ENCODE measurements at regions not wholly inside any gene's neighbourhood (a gene's known extent, or its start where the extent isn't known, plus 50 kb on each side); places are given as distances from the start of the nearest gene placed in this dataset.

DNA sequence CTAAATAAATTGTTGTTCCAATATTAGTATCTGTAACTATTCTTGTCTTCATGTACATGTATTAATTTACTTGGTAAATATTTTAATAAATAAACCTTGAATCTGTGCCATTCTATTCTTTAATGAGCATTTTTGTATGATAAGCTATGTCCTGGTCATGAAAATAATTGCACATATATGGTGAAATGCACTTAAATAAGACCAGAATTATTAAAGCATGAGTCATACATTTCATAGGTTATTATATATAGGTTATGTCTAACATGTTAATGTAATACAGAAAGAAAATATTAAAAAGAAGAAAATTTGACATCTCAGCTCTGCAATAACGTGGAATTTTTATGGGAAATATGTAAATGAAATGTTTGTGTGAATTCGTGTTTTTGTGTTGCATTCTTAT lies 1168.1 kb downstream of the TAF11L14 start:
- Histone ChIP-seq H3K27ac (ENCODE audit: low read depth, low read length) (no peak overlapping the region), H3K9me3 (ENCODE audit: control insufficient read depth in 3 of 3, low read length in 3 of 3) (no peaks in the 10 kb centered on the region), H3K27me3 (ENCODE audit: control insufficient read depth in 3 of 3, insufficient read depth in 3 of 3, low read length in 3 of 3) (no peaks in the 10 kb centered on the region), H3K36me3 (ENCODE audit: control insufficient read depth in 3 of 3, insufficient read depth in 3 of 3, low read length in 3 of 3) (no peaks in the 10 kb centered on the region), H3K9ac (ENCODE audit: low read depth in 1 of 3, low read length in 3 of 3) (no peak overlapping the region), H3K4me3 (ENCODE audit: low read length in 3 of 3) (no peak overlapping the region), H3K4me1 (ENCODE audit: control insufficient read depth in 3 of 3, insufficient read depth in 3 of 3, low read length in 3 of 3) (no peaks in the 10 kb centered on the region)

DNA sequence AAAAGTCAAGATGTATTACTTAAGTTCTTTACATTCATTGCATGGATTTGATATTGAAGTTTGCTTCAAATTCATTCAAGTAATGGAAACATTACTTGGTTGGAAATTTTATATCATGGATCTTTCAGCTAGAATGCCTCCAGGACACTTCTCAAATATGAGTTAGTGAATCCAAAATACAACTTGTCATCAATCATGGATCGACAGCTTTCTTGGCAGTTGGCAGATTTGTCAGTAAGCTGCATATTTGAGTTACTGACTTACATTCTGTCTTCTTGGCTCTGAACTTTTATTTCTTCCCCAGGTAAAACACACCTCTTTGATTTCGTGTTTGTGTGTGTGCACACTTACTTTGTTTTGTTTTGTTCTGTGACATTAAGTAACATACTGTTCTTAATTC lies 1171.1 kb downstream of the TAF11L14 start:
- H3K4me3 ChIP-seq (ENCODE audit: low read length in 3 of 3), result no peak overlapping the region
- H3K27me3 ChIP-seq (ENCODE audit: control insufficient read depth in 3 of 3, insufficient read depth in 3 of 3, low read length in 3 of 3), result no peaks in the 10 kb centered on the region
- no peaks in the 10 kb centered on the region for H3K36me3 ChIP-seq (ENCODE audit: control insufficient read depth in 3 of 3, insufficient read depth in 3 of 3, low read length in 3 of 3)
- H3K27ac ChIP-seq (ENCODE audit: low read depth, low read length), result no peak overlapping the region
- no peak overlapping the region for H3K9ac ChIP-seq (ENCODE audit: low read depth in 1 of 3, low read length in 3 of 3)
- H3K4me1 ChIP-seq (ENCODE audit: control insufficient read depth in 3 of 3, insufficient read depth in 3 of 3, low read length in 3 of 3), result no peaks in the 10 kb centered on the region
- H3K9me3 ChIP-seq (ENCODE audit: control insufficient read depth in 3 of 3, low read length in 3 of 3), result no peaks in the 10 kb centered on the region

DNA sequence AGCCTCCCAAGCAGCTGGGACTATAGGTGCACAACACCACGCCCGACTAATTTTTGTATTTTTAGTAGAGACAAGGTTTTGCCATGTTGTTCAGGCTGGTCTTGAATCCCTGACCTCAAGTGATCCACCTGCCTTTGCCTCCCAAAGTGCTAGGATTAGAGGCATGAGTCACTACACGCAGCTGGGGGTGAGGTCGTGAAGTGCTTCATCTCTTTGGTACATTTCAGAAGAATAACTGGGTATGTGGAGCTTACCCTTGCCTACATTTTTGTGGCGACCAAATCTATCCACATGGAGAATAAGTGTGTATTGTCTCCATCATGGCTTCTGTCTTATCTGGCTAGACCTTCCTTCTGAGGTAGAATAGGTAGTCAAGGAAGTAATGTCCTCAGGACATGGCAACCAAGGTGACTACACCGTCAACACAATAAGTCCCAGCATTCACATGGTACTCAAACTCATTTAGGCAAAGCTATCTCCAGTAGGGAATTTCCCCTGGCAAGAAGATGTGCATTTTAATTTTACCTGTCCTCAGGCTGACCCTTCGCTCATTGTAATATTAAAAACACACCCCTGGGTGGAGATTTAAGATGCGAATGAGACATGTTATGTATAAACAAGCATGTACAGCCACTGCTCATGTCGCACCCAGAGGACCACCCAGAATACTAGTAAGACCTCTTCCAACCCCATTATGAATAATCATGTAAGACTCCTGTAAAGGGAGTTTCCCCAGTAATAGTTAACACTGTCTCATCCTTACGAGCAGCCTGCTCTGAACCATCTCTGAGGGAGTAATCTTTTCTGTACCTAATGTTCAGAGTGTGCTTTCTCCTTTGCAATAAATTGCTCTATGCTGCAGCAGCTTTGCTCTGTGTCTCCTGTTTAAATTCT lies 1173.2 kb downstream of the TAF11L14 start:
- H3K27ac ChIP-seq (ENCODE audit: low read depth, low read length), result no peak overlapping the region
- H3K36me3 ChIP-seq (ENCODE audit: control insufficient read depth in 3 of 3, insufficient read depth in 3 of 3, low read length in 3 of 3), result no peaks in the 10 kb centered on the region
- no peaks in the 10 kb centered on the region for H3K4me1 ChIP-seq (ENCODE audit: control insufficient read depth in 3 of 3, insufficient read depth in 3 of 3, low read length in 3 of 3)
- no peaks in the 10 kb centered on the region for H3K9me3 ChIP-seq (ENCODE audit: control insufficient read depth in 3 of 3, low read length in 3 of 3)
- H3K4me3 ChIP-seq (ENCODE audit: low read length in 3 of 3), result no peak overlapping the region
- H3K9ac ChIP-seq (ENCODE audit: low read depth in 1 of 3, low read length in 3 of 3), result no peak overlapping the region
- no peaks in the 10 kb centered on the region for H3K27me3 ChIP-seq (ENCODE audit: control insufficient read depth in 3 of 3, insufficient read depth in 3 of 3, low read length in 3 of 3)

DNA sequence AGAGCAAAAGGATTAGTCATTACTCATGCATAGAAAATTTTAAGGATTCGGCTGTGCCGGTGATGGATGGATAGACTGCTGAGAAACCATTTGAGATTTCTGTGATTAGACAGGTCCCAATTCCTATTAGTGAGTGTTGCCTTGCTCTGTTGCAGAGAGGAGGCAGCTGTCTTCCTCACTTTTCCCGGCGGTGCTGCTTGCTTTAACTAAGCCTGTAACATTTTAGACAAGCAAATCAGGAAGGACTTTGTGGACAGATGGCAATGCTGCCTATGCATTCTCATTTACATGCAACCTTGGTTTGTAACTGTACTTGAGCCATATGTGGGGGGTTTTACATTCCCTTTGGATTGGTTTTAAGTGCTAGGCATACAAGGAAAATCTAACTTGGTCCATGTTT lies 1176.3 kb downstream of the CDH18 start:
- H3K9ac ChIP-seq (ENCODE audit: low read depth in 1 of 3, low read length in 3 of 3), result no peak overlapping the region
- H3K27me3 ChIP-seq (ENCODE audit: control insufficient read depth in 3 of 3, insufficient read depth in 3 of 3, low read length in 3 of 3), result no peaks in the 10 kb centered on the region
- H3K36me3 ChIP-seq (ENCODE audit: control insufficient read depth in 3 of 3, insufficient read depth in 3 of 3, low read length in 3 of 3), result no peaks in the 10 kb centered on the region
- no peak overlapping the region for H3K4me3 ChIP-seq (ENCODE audit: low read length in 3 of 3)
- H3K27ac ChIP-seq (ENCODE audit: low read depth, low read length), result no peak overlapping the region
- no peaks in the 10 kb centered on the region for H3K4me1 ChIP-seq (ENCODE audit: control insufficient read depth in 3 of 3, insufficient read depth in 3 of 3, low read length in 3 of 3)
- no peaks in the 10 kb centered on the region for H3K9me3 ChIP-seq (ENCODE audit: control insufficient read depth in 3 of 3, low read length in 3 of 3)

DNA sequence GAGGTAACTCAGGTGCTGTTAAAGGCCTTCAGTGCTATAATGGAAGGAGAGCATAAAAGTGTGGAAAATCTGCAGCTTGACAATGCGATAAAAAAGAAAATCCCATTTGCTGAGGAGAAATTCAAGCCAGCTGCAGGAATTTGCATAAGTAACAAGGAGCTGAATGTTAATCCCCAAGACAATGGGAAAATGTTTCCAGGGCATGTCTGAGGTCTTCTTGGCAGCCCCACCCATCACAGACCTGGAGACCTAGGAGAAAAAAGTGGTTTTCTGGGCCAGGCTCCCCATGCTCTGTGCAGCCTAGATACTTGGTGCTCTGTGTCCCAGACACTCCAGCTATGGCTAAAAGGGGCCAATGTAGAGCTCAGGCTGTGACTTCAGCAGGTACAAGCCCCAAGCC lies 1159.6 kb downstream of the CDH18 start:
- no peak overlapping the region for H3K9ac ChIP-seq (ENCODE audit: low read depth in 1 of 3, low read length in 3 of 3)
- H3K4me3 ChIP-seq (ENCODE audit: low read length in 3 of 3), result no peak overlapping the region
- H3K36me3 ChIP-seq (ENCODE audit: control insufficient read depth in 3 of 3, insufficient read depth in 3 of 3, low read length in 3 of 3), result no peaks in the 10 kb centered on the region
- no peaks in the 10 kb centered on the region for H3K9me3 ChIP-seq (ENCODE audit: control insufficient read depth in 3 of 3, low read length in 3 of 3)
- H3K27ac ChIP-seq (ENCODE audit: low read depth, low read length), result no peak overlapping the region
- H3K27me3 ChIP-seq (ENCODE audit: control insufficient read depth in 3 of 3, insufficient read depth in 3 of 3, low read length in 3 of 3), result no peaks in the 10 kb centered on the region
- H3K4me1 ChIP-seq (ENCODE audit: control insufficient read depth in 3 of 3, insufficient read depth in 3 of 3, low read length in 3 of 3), result no peaks in the 10 kb centered on the region

DNA sequence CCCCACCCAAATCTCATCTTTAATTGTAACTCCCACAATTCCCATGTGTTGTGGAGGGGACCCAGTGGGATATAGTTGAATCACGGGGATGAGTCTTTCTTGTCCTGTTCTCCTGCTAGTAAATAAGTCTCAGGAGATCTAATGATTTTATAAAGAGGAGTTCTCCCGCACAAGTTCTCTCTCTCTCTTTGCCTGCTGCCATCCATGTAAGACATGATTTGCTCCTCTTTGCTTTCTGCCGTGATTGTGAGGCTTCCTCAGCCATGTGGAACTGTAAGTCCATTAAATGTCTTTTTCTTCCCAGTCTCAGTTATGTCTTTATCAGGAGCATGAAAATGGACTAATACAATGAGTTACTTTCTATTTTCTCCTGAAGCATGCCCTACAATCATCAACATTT lies 1158.5 kb downstream of the CDH18 start:
- Histone ChIP-seq H3K9ac (ENCODE audit: low read depth in 1 of 3, low read length in 3 of 3) (no peak overlapping the region), H3K27me3 (ENCODE audit: control insufficient read depth in 3 of 3, insufficient read depth in 3 of 3, low read length in 3 of 3) (no peaks in the 10 kb centered on the region), H3K4me3 (ENCODE audit: low read length in 3 of 3) (no peak overlapping the region), H3K27ac (ENCODE audit: low read depth, low read length) (no peak overlapping the region), H3K36me3 (ENCODE audit: control insufficient read depth in 3 of 3, insufficient read depth in 3 of 3, low read length in 3 of 3) (no peaks in the 10 kb centered on the region), H3K4me1 (ENCODE audit: control insufficient read depth in 3 of 3, insufficient read depth in 3 of 3, low read length in 3 of 3) (no peaks in the 10 kb centered on the region), H3K9me3 (ENCODE audit: control insufficient read depth in 3 of 3, low read length in 3 of 3) (no peaks in the 10 kb centered on the region)

DNA sequence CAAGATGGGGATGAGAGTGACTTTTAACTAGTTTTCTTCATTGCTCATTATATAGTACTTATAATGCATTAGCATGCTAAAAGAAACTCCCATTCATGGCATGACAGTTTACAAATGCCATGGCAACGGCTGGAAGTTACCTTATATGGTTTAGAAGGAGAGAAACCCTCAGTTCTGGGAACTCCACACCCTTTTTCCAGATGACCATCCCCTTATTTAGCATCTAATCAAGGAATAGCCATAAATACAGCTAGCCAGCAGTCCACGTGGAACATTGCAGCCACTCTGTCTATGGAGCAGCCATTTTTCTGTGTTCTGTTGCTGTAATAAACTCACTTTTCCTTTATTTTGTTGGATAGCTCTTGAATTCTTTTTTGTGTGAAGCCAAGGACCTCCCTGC lies 1137.8 kb downstream of the CDH18 start:
- no peaks in the 10 kb centered on the region for H3K36me3 ChIP-seq (ENCODE audit: control insufficient read depth in 3 of 3, insufficient read depth in 3 of 3, low read length in 3 of 3)
- H3K27ac ChIP-seq (ENCODE audit: low read depth, low read length), result no peak overlapping the region
- H3K9me3 ChIP-seq (ENCODE audit: control insufficient read depth in 3 of 3, low read length in 3 of 3), result no peaks in the 10 kb centered on the region
- H3K4me3 ChIP-seq (ENCODE audit: low read length in 3 of 3), result no peak overlapping the region
- H3K9ac ChIP-seq (ENCODE audit: low read depth in 1 of 3, low read length in 3 of 3), result no peak overlapping the region
- H3K27me3 ChIP-seq (ENCODE audit: control insufficient read depth in 3 of 3, insufficient read depth in 3 of 3, low read length in 3 of 3), result no peaks in the 10 kb centered on the region
- H3K4me1 ChIP-seq (ENCODE audit: control insufficient read depth in 3 of 3, insufficient read depth in 3 of 3, low read length in 3 of 3), result no peaks in the 10 kb centered on the region

DNA sequence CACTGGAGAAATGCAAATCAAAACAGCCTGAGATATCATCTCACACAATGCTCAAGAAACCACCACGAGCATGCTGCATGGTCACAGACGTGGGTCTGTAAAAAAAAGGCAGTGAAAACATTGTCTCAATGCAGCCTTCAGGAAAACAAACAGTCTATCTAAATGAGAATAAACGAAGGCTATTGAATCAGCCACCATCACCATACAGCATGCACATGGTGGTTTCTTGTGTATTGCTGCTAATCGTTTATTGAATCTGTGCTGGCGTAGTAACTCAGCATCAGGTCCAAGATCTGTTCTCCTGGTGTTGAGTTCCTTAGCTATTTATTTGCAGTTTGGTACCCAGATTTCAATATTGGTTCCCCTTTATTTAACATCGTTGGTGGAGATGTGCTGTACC lies 1115.0 kb downstream of the CDH18 start:
- Histone ChIP-seq H3K4me3 (ENCODE audit: low read length in 3 of 3) (no peak overlapping the region), H3K9ac (ENCODE audit: low read depth in 1 of 3, low read length in 3 of 3) (no peak overlapping the region), H3K4me1 (ENCODE audit: control insufficient read depth in 3 of 3, insufficient read depth in 3 of 3, low read length in 3 of 3) (no peaks in the 10 kb centered on the region)

DNA sequence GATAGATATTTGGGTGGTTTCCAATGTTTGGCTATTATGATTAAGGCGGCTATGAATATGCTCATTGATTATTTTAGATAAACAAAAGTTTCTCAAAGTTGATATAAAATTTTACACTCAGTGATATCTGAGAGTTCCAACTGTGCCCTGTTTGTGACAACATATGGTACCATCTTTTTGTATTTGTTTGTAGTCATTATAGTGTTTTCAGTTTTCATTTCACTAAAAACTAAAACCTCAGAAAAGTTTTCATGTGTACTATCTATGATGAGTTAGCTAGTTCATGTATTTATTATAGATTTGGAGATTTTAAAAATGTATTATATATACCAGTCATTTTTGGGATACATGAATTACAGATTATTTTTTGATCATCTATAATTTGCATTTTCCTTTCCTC lies 1111.4 kb downstream of the CDH18 start:
- Histone ChIP-seq H3K27ac (ENCODE audit: low read depth, low read length) (no peak overlapping the region), H3K9me3 (ENCODE audit: control insufficient read depth in 3 of 3, low read length in 3 of 3) (no peaks in the 10 kb centered on the region)

More for the DNA sequence above, 1115.0 kb downstream of the CDH18 start:
- Histone ChIP-seq H3K9me3 (ENCODE audit: control insufficient read depth in 3 of 3, low read length in 3 of 3) (no peaks in the 10 kb centered on the region), H3K27me3 (ENCODE audit: control insufficient read depth in 3 of 3, insufficient read depth in 3 of 3, low read length in 3 of 3) (no peaks in the 10 kb centered on the region), H3K36me3 (ENCODE audit: control insufficient read depth in 3 of 3, insufficient read depth in 3 of 3, low read length in 3 of 3) (no peaks in the 10 kb centered on the region), H3K27ac (ENCODE audit: low read depth, low read length) (no peak overlapping the region)

DNA sequence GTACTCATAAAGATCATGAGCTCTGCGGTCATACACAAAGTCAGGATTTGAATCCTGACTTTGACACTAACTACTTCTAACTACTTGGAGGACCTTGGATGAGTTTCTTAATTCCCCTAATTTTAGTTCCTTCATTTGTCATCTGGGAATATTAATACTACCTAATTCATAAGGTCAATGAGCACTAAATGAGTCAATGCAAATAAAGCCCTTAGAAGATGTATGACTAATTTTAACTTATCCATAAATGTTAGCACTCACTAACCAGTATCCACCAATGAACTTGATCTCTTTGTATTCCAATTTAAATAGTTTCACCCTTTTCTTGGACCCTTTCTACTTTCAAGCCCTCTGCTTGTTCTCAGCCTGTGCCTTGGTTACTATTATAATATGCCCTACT lies 1106.4 kb downstream of the CDH18 start:
- Histone ChIP-seq H3K9me3 (ENCODE audit: control insufficient read depth in 3 of 3, low read length in 3 of 3) (no peaks in the 10 kb centered on the region), H3K36me3 (ENCODE audit: control insufficient read depth in 3 of 3, insufficient read depth in 3 of 3, low read length in 3 of 3) (no peaks in the 10 kb centered on the region), H3K4me3 (ENCODE audit: low read length in 3 of 3) (no peak overlapping the region), H3K9ac (ENCODE audit: low read depth in 1 of 3, low read length in 3 of 3) (no peak overlapping the region), H3K27ac (ENCODE audit: low read depth, low read length) (no peak overlapping the region), H3K4me1 (ENCODE audit: control insufficient read depth in 3 of 3, insufficient read depth in 3 of 3, low read length in 3 of 3) (no peaks in the 10 kb centered on the region), H3K27me3 (ENCODE audit: control insufficient read depth in 3 of 3, insufficient read depth in 3 of 3, low read length in 3 of 3) (no peaks in the 10 kb centered on the region)

More for the DNA sequence above, 1111.4 kb downstream of the CDH18 start:
- Histone ChIP-seq H3K4me3 (ENCODE audit: low read length in 3 of 3) (no peak overlapping the region), H3K27me3 (ENCODE audit: control insufficient read depth in 3 of 3, insufficient read depth in 3 of 3, low read length in 3 of 3) (no peaks in the 10 kb centered on the region), H3K36me3 (ENCODE audit: control insufficient read depth in 3 of 3, insufficient read depth in 3 of 3, low read length in 3 of 3) (no peaks in the 10 kb centered on the region), H3K9ac (ENCODE audit: low read depth in 1 of 3, low read length in 3 of 3) (no peak overlapping the region), H3K4me1 (ENCODE audit: control insufficient read depth in 3 of 3, insufficient read depth in 3 of 3, low read length in 3 of 3) (no peaks in the 10 kb centered on the region)
